K562 (cell line): ENCODE measurements at regions not wholly inside any gene's neighbourhood (a gene's known extent, or its start where the extent isn't known, plus 50 kb on each side); places are given as distances from the start of the nearest gene placed in this dataset.
A peak's percentile ranks its signal among the peaks of the same experiment; 100 is the strongest.

ENCODE experiments used
- ATAC-seq: fragments of 200-7000 bp; cut with Tn5 transposase; 3 replicates; pipeline ENCODE4 v1.9.1; 2020; ENCODE audit warnings: moderate library complexity
- BruUV-seq: library from RNA; stranded (reverse); fragments of 400-500 nt; replicated peaks from 2 replicates; lab custom pipeline; 2021; lab: Mats Ljungman, UMichigan
- CTCF ChIA-PET: fragments of 300-600 bp; formaldehyde crosslinking; extraction: SDS; loops from one replicate; lab custom pipeline; 2021; ENCODE audit warnings: low intra/inter-chr PET ratio; lab: Yijun Ruan, JAX
- POLR2A ChIA-PET: fragments of 300-600, 350-650 bp; sonication (Branson Sonifier 250); formaldehyde crosslinking; extraction: SDS; loops from one replicate; lab custom pipeline; 2021; ENCODE audit warnings: antibody characterized with exemption, inconsistent platforms; lab: Yijun Ruan, JAX
- DNase-seq, 4 experiments: peaks; one replicate each; pipeline versions ENCODE4 v3.0.0 to v3.0.0-alpha.2; 2011 to 2018; ENCODE audit warnings: low spot score in 3 of 4, mixed read lengths in 3 of 4; ENCODE audit errors: extremely low read depth in 1 of 4
- FAIRE-seq: peaks from 2 replicates; lab custom pipeline; 2011; peaks lifted over from hg19 to GRCh38; lab: Jason Lieb, UNC
- H2AFZ ChIP-seq: 2 replicates; pipeline ENCODE4 v1.6.0; 2011; ENCODE audit warnings: low read depth, low read length, control low read depth, inconsistent platforms
- H3K27ac ChIP-seq: fragments of 200-600 bp; 3 replicates; pipeline ENCODE4 v1.8.0; 2011; ENCODE audit warnings: low read depth, mild to moderate bottlenecking, control low read depth, inconsistent platforms, low read length, moderate library complexity, mixed read lengths; ENCODE audit errors: extremely low read depth
- H3K27me3 ChIP-seq, 2 experiments: fragments of 300-600 bp in 1 of 2; 2 replicates in 1 of 2; 3 replicates in 1 of 2; pipeline versions ENCODE4 v1.6.0 to v1.8.0; 2011; ENCODE audit warnings: inconsistent platforms in 2 of 2, low read length in 2 of 2, mild to moderate bottlenecking in 1 of 2, mixed read lengths in 1 of 2, moderate library complexity in 1 of 2; ENCODE audit not compliant: control insufficient read depth in 2 of 2, insufficient read depth in 2 of 2
- H3K36me3 ChIP-seq: fragments of 300-600 bp; 3 replicates; pipeline ENCODE4 v1.8.0; 2011; ENCODE audit warnings: mild to moderate bottlenecking, low read length, inconsistent platforms; ENCODE audit not compliant: control insufficient read depth, insufficient read depth
- H3K4me1 ChIP-seq, 2 experiments: fragments of 200-600 bp in 1 of 2; replicated peaks in 1 of 2; 2 replicates in 1 of 2; 3 replicates in 1 of 2; pipeline versions ENCODE4 v1.5.1 to v1.8.0; 2011; ENCODE audit warnings: inconsistent platforms in 2 of 2, low read length in 2 of 2, mild to moderate bottlenecking in 1 of 2, mixed read lengths in 1 of 2, moderate library complexity in 1 of 2; ENCODE audit not compliant: control insufficient read depth in 2 of 2, insufficient read depth in 2 of 2
- H3K4me2 ChIP-seq: 2 replicates; pipeline ENCODE4 v1.6.1; 2011; ENCODE audit warnings: low read length, control low read depth, inconsistent platforms, mixed read lengths; ENCODE audit not compliant: insufficient read depth
- H3K4me3 ChIP-seq: fragments of 200-600 bp; sonication (generic), shearing (Covaris generic); 2 replicates; pipeline ENCODE4 v1.5.1; 2016; ENCODE audit warnings: control low read depth, inconsistent platforms
- H3K79me2 ChIP-seq: fragments of 200-600 bp; 3 replicates; pipeline ENCODE4 v1.8.0; 2011; ENCODE audit warnings: low read length, inconsistent platforms; ENCODE audit not compliant: control insufficient read depth, insufficient read depth
- H3K9ac ChIP-seq, 2 experiments: 2 replicates each; pipeline versions ENCODE4 v1.6.0 to v1.6.1; 2011; ENCODE audit warnings: low read depth in 2 of 2, low read length in 2 of 2, control low read depth in 1 of 2, inconsistent platforms in 1 of 2, mild to moderate bottlenecking in 1 of 2, mixed read lengths in 1 of 2; ENCODE audit not compliant: insufficient read depth in 1 of 2
- H3K9me1 ChIP-seq: one replicate; pipeline ENCODE4 v1.6.0; 2011; ENCODE audit warnings: inconsistent platforms, mild to moderate bottlenecking, low read length, moderate library complexity; ENCODE audit not compliant: control insufficient read depth, insufficient read depth
- H3K9me3 ChIP-seq: replicated peaks from 2 replicates; pipeline ENCODE4 v1.5.1; 2011; ENCODE audit warnings: low read depth, low read length, inconsistent platforms; ENCODE audit not compliant: control insufficient read depth, insufficient read depth
- H4K20me1 ChIP-seq: replicated peaks from 2 replicates; pipeline ENCODE4 v1.6.1; 2011; ENCODE audit warnings: low read length, inconsistent platforms, mixed read lengths; ENCODE audit not compliant: control insufficient read depth, insufficient read depth
- ASH1L ChIP-seq: fragments of 450-650 bp; IDR thresholded peaks from 2 replicates; pipeline ENCODE4 v1.6.1; 2018; ENCODE audit warnings: borderline replicate concordance, mild to moderate bottlenecking, low read depth; ENCODE audit not compliant: partially characterized antibody
- CBX8 ChIP-seq: fragments of 200-600 bp; sonication (generic); IDR thresholded peaks from 2 replicates; pipeline ENCODE4 v1.6.1; 2012; ENCODE audit warnings: borderline replicate concordance, mixed run types, low read depth, mild to moderate bottlenecking, moderate library complexity, mixed read lengths, low read length, control low read depth, inconsistent platforms; ENCODE audit not compliant: poor library complexity, severe bottlenecking; ENCODE audit errors: extremely low read depth
- GMEB1 ChIP-seq: fragments of 250-450 bp; sonication (Bioruptor Pico); IDR thresholded peaks from 2 replicates; pipeline ENCODE4 v1.4.0; 2020; ENCODE audit warnings: mild to moderate bottlenecking
- HBP1 ChIP-seq: fragments of 450-650 bp; formaldehyde crosslinking; IDR thresholded peaks from 2 replicates; pipeline ENCODE4 v1.4.0; 2022; ENCODE audit warnings: missing genetic modification characterization
- KLF13 ChIP-seq: fragments of 450-650 bp; IDR thresholded peaks from 2 replicates; pipeline ENCODE4 v1.6.1; 2016; ENCODE audit warnings: missing genetic modification characterization, low read depth, mild to moderate bottlenecking, missing compliant biosample characterization, moderate library complexity, borderline replicate concordance
- MAFF ChIP-seq: IDR thresholded peaks from 2 replicates; pipeline ENCODE4 v1.6.1; 2012; ENCODE audit warnings: low read length, improper control_type of control experiment
- MCM7 ChIP-seq, 2 experiments: fragments of 450-650 bp; IDR thresholded peaks; 2 replicates each; pipeline ENCODE4 v1.6.1; 2016 to 2018
- MEF2A ChIP-seq: IDR thresholded peaks from 2 replicates; pipeline ENCODE4 v1.6.1; 2011; ENCODE audit warnings: low read depth, mild to moderate bottlenecking, low read length, moderate library complexity; ENCODE audit not compliant: control insufficient read depth
- SAP30 ChIP-seq: fragments of 200-600 bp; sonication (generic); IDR thresholded peaks from 2 replicates; pipeline ENCODE4 v1.6.1; 2012; ENCODE audit warnings: borderline replicate concordance, low read depth, mild to moderate bottlenecking, moderate library complexity, low read length, control low read depth, inconsistent platforms; ENCODE audit not compliant: insufficient read depth, poor library complexity, severe bottlenecking
- SETDB1 ChIP-seq: IDR thresholded peaks from one replicate; pipeline ENCODE4 v1.6.1; 2012; ENCODE audit warnings: low read length, control low read depth, inconsistent platforms
- TARDBP ChIP-seq: fragments of 450-650 bp; IDR thresholded peaks from 2 replicates; pipeline ENCODE4 v1.6.1; 2016
- XRCC4 ChIP-seq: IDR thresholded peaks from one replicate; pipeline ENCODE4 v1.6.1; 2011; ENCODE audit not compliant: insufficient read depth, insufficient read length; ENCODE audit errors: extremely low read depth
- WGBS: fragments of 100-300 bp; shearing (Covaris generic); methylation state at CpG from one replicate; pipeline ENCODE4 v1.1.6; 2016; ENCODE audit warnings: low coverage, mixed read lengths; ENCODE audit not compliant: insufficient coverage; ENCODE audit errors: missing lambda C conversion rate; 5-methylcytosine and 5-hydroxymethylcytosine counted together
- in situ Hi-C: fragments of 300-500 bp; cut with MboI; formaldehyde crosslinking; loops from 4 replicates; pipeline ENCODE4 v1.15.0; 2018; ENCODE audit warnings: inconsistent platforms, mixed read lengths
- intact Hi-C: fragments of 100-400 bp; cut with micrococcal nuclease; formaldehyde crosslinking; loops from 2 replicates; pipeline ENCODE4 v1.14.2; 2022
- TF ChIP-seq, protein P1 (sequence below): fragments of 450-650 bp; formaldehyde crosslinking; IDR thresholded peaks from 2 replicates; pipeline ENCODE4 v1.4.0; 2020; ENCODE audit warnings: mild to moderate bottlenecking, moderate library complexity
- TF ChIP-seq, protein P2 (sequence below), 2 experiments: IDR thresholded peaks; 2 replicates each; pipeline ENCODE4 v1.6.1; 2012; ENCODE audit warnings: improper control_type of control experiment in 2 of 2, low read depth in 2 of 2, low read length in 2 of 2, borderline replicate concordance in 1 of 2

- TF ChIP-seq HBP1 (no peak), ASH1L (no peak), KLF13 (tag) (no peak)
- TF ChIP-seq, all 486 proteins: peak for 0
Observed at GRCh38 chr11:25319127-25319526, 822.3 kb downstream of the LUZP2 start (continued).

GRCh38 chr11:25327656-25328055 is 830.8 kb downstream of the LUZP2 start:
- no TSS peak for BruUV-seq
- Histone ChIP-seq H3K4me1 (no peaks in the 10 kb centered on the region), H3K79me2 (no peaks in the 10 kb centered on the region), H4K20me1 (no peaks in the 10 kb centered on the region), H3K9ac (no peak overlapping the region), H3K4me3 (no peak overlapping the region), H3K4me2 (no peak overlapping the region), H2AFZ (no peak overlapping the region), H3K9me1 (no peaks in the 10 kb centered on the region), H3K27me3 (no peaks in the 10 kb centered on the region), H3K9me3 (no peaks in the 10 kb centered on the region), H3K27ac (no peak overlapping the region), H3K36me3 (no peaks in the 10 kb centered on the region)
- CTCF ChIA-PET: no interaction called here
- FAIRE-seq: no peak
- no peak for DNase-seq
- ATAC-seq: no peak
- in situ Hi-C loops (no loop called here), intact Hi-C loops (no loop called here)
- 0% methylated on average over 4 of the region's 4 CpGs for WGBS
- POLR2A ChIA-PET: no interaction called here
- TF ChIP-seq GMEB1 (CRISPR knock-in tag): no peak
- TF ChIP-seq SAP30: no peak
- TF ChIP-seq MAFF: peak; percentile 72
- no peak for TF ChIP-seq SETDB1
- TF ChIP-seq TARDBP: no peak
- TF ChIP-seq, protein P1, sequence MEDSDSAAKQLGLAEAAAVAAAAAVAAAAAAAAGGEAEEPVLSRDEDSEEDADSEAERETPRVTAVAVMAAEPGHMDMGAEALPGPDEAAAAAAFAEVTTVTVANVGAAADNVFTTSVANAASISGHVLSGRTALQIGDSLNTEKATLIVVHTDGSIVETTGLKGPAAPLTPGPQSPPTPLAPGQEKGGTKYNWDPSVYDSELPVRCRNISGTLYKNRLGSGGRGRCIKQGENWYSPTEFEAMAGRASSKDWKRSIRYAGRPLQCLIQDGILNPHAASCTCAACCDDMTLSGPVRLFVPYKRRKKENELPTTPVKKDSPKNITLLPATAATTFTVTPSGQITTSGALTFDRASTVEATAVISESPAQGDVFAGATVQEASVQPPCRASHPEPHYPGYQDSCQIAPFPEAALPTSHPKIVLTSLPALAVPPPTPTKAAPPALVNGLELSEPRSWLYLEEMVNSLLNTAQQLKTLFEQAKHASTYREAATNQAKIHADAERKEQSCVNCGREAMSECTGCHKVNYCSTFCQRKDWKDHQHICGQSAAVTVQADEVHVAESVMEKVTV: no peak
- TF ChIP-seq MEF2A: no peak
- TF ChIP-seq CBX8: no peak
- no peak for TF ChIP-seq XRCC4
- no peak for TF ChIP-seq MCM7 (IDR thresholded peaks at IDR 0.05)
- TF ChIP-seq, protein P2, sequence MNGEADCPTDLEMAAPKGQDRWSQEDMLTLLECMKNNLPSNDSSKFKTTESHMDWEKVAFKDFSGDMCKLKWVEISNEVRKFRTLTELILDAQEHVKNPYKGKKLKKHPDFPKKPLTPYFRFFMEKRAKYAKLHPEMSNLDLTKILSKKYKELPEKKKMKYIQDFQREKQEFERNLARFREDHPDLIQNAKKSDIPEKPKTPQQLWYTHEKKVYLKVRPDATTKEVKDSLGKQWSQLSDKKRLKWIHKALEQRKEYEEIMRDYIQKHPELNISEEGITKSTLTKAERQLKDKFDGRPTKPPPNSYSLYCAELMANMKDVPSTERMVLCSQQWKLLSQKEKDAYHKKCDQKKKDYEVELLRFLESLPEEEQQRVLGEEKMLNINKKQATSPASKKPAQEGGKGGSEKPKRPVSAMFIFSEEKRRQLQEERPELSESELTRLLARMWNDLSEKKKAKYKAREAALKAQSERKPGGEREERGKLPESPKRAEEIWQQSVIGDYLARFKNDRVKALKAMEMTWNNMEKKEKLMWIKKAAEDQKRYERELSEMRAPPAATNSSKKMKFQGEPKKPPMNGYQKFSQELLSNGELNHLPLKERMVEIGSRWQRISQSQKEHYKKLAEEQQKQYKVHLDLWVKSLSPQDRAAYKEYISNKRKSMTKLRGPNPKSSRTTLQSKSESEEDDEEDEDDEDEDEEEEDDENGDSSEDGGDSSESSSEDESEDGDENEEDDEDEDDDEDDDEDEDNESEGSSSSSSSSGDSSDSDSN (IDR thresholded peaks at IDR 0.05; ENCODE audit: borderline replicate concordance in 1 of 2, low read depth in 2 of 2, low read length in 2 of 2): no peak
